Stimulated activated CD8-positive, alpha-beta memory T cell treated with anti-CD3 and anti-CD28 coated beads, Interleukin-4, amount 100 ng/mL, for 1 hour (primary cell): ENCODE measurements at regions not wholly inside any gene's neighbourhood (a gene's known extent, or its start where the extent isn't known, plus 50 kb on each side); places are given as distances from the start of the nearest gene placed in this dataset.

ENCODE experiments used
- DNase-seq, 2 donors: peaks; one replicate each; pipeline ENCODE4 v3.0.0-alpha.2; 2020; ENCODE audit warnings: low read depth in 2 of 2, low spot score in 1 of 2

- DNase-seq = no peak
These were observed 1985.1 kb upstream of the PIK3C3 start for GRCh38 chr18:39969803-39970494.

GRCh38 chr18:39966275-39966674 lies 1988.8 kb upstream of the PIK3C3 start:
- no peak for DNase-seq

- DNase-seq = no peak
These were observed 1992.5 kb upstream of the PIK3C3 start for GRCh38 chr18:39962546-39962945.

- DNase-seq = no peak
These were observed 1994.5 kb upstream of the PIK3C3 start for GRCh38 chr18:39960550-39960949.

GRCh38 chr18:39959839-39960238 lies 1995.2 kb upstream of the PIK3C3 start:
- no peak for DNase-seq

- no peak for DNase-seq
These were observed 1996.2 kb upstream of the PIK3C3 start for GRCh38 chr18:39958876-39959275.

- DNase-seq = no peak
These were observed 2002.2 kb upstream of the PIK3C3 start for GRCh38 chr18:39952816-39953215.

GRCh38 chr18:39951142-39951720 lies 2003.8 kb upstream of the PIK3C3 start:
- no peak for DNase-seq

GRCh38 chr18:39946623-39947061 lies 2008.4 kb upstream of the PIK3C3 start:
- no peak for DNase-seq

GRCh38 chr18:39945076-39945475 lies 2010.0 kb upstream of the PIK3C3 start:
- no peak for DNase-seq

GRCh38 chr18:39942702-39943101 lies 2012.3 kb upstream of the PIK3C3 start:
- DNase-seq = no peak

GRCh38 chr18:39938676-39939608 lies 2016.1 kb upstream of the PIK3C3 start:
- DNase-seq = no peak

GRCh38 chr18:39935598-39935997 lies 2019.4 kb upstream of the PIK3C3 start:
- no peak for DNase-seq

- DNase-seq = no peak
These were observed 2036.2 kb upstream of the PIK3C3 start for GRCh38 chr18:39918847-39919246.

GRCh38 chr18:39913672-39914366 lies 2041.2 kb upstream of the PIK3C3 start:
- DNase-seq = no peak

GRCh38 chr18:39911716-39912115 lies 2043.3 kb upstream of the PIK3C3 start:
- no peak for DNase-seq

- DNase-seq = no peak
These were observed 2045.3 kb upstream of the PIK3C3 start for GRCh38 chr18:39909706-39910105.

GRCh38 chr18:39886136-39886535 lies 2068.9 kb upstream of the PIK3C3 start:
- no peak for DNase-seq

GRCh38 chr18:39872651-39873050 lies 2082.4 kb upstream of the PIK3C3 start:
- no peak for DNase-seq

GRCh38 chr18:39871961-39872360 lies 2083.1 kb upstream of the PIK3C3 start:
- no peak for DNase-seq

GRCh38 chr18:39870591-39870990 lies 2084.4 kb upstream of the PIK3C3 start:
- DNase-seq = no peak
